H9 (cell line): ENCODE measurements at regions not wholly inside any gene's neighbourhood (a gene's known extent, or its start where the extent isn't known, plus 50 kb on each side); places are given as distances from the start of the nearest gene placed in this dataset.

Experiments used
- DNase-seq: peaks from one replicate; pipeline ENCODE4 v3.0.0-alpha.2; 2017
- H2AFZ ChIP-seq: one replicate; pipeline ENCODE4 v1.6.1; 2013; ENCODE audit warnings: mild to moderate bottlenecking, low read length, control low read depth, moderate library complexity
- H2AK5ac ChIP-seq: 2 replicates; pipeline ENCODE4 v1.6.1; 2013; ENCODE audit warnings: low read length, control low read depth, mixed read lengths; ENCODE audit not compliant: insufficient read length
- H2BK120ac ChIP-seq: one replicate; pipeline ENCODE4 v1.6.1; 2013; ENCODE audit warnings: low read depth, mild to moderate bottlenecking, low read length, control low read depth, inconsistent platforms; ENCODE audit not compliant: poor library complexity, severe bottlenecking
- H2BK12ac ChIP-seq: 2 replicates; pipeline ENCODE4 v1.6.1; 2013; ENCODE audit warnings: low read length, control low read depth, mixed read lengths, low read depth; ENCODE audit not compliant: insufficient read length
- H2BK15ac ChIP-seq: 2 replicates; pipeline ENCODE4 v1.6.1; 2013; ENCODE audit warnings: low read depth, low read length, control low read depth
- H2BK20ac ChIP-seq: one replicate; pipeline ENCODE4 v1.6.1; 2013; ENCODE audit warnings: low read depth, mild to moderate bottlenecking, low read length, control low read depth, inconsistent platforms; ENCODE audit not compliant: poor library complexity, severe bottlenecking
- H2BK5ac ChIP-seq: 2 replicates; pipeline ENCODE4 v1.6.1; 2013; ENCODE audit warnings: low read length, control low read depth, mixed read lengths; ENCODE audit not compliant: insufficient read length
- H3K14ac ChIP-seq: 2 replicates; pipeline ENCODE4 v1.6.1; 2013; ENCODE audit warnings: low read length, control low read depth; ENCODE audit not compliant: insufficient read depth
- H3K18ac ChIP-seq: 2 replicates; pipeline ENCODE4 v1.6.1; 2013; ENCODE audit warnings: low read depth, mild to moderate bottlenecking, mixed read lengths, low read length, control low read depth; ENCODE audit not compliant: insufficient read length
- H3K23ac ChIP-seq: 2 replicates; pipeline ENCODE4 v1.6.1; 2013; ENCODE audit warnings: low read length, control low read depth, mixed read lengths, low read depth; ENCODE audit not compliant: insufficient read length
- H3K23me2 ChIP-seq: 2 replicates; pipeline ENCODE4 v1.6.1; 2013; ENCODE audit warnings: low read depth, mild to moderate bottlenecking, mixed read lengths, low read length, control low read depth; ENCODE audit not compliant: insufficient read length, poor library complexity, severe bottlenecking
- H3K27ac ChIP-seq: 2 replicates; pipeline ENCODE4 v1.5.1; 2013; ENCODE audit warnings: low read length, control low read depth, mixed read lengths, low read depth; ENCODE audit not compliant: insufficient read length
- H3K27me3 ChIP-seq: 2 replicates; pipeline ENCODE4 v1.6.1; 2013; ENCODE audit warnings: low read length, control low read depth, inconsistent platforms; ENCODE audit not compliant: insufficient read depth
- H3K4ac ChIP-seq: 2 replicates; pipeline ENCODE4 v1.6.1; 2013; ENCODE audit warnings: low read depth, mild to moderate bottlenecking, control low read depth, inconsistent platforms, low read length, moderate library complexity
- H3K4me1 ChIP-seq: 2 replicates; pipeline ENCODE4 v1.6.1; 2013; ENCODE audit warnings: low read length, control low read depth, inconsistent platforms; ENCODE audit not compliant: insufficient read depth
- H3K4me2 ChIP-seq: 2 replicates; pipeline ENCODE4 v1.6.1; 2013; ENCODE audit warnings: low read length, control low read depth, mixed read lengths; ENCODE audit not compliant: insufficient read length, insufficient read depth
- H3K56ac ChIP-seq: 2 replicates; pipeline ENCODE4 v1.6.1; 2013; ENCODE audit warnings: low read depth, mild to moderate bottlenecking, mixed read lengths, low read length, control low read depth; ENCODE audit not compliant: insufficient read length
- H3K79me1 ChIP-seq: 2 replicates; pipeline ENCODE4 v1.6.1; 2013; ENCODE audit warnings: low read depth, mild to moderate bottlenecking, moderate library complexity, low read length, control low read depth, inconsistent platforms; ENCODE audit not compliant: insufficient read depth, poor library complexity, severe bottlenecking
- H3K79me2 ChIP-seq: 2 replicates; pipeline ENCODE4 v1.6.1; 2013; ENCODE audit warnings: low read length, control low read depth, inconsistent platforms; ENCODE audit not compliant: insufficient read depth
- H3K9ac ChIP-seq: 2 replicates; pipeline ENCODE4 v1.6.1; 2013; ENCODE audit warnings: low read length, control low read depth, mixed read lengths; ENCODE audit not compliant: insufficient read length; ENCODE audit errors: extremely low read depth
- H3K9me3 ChIP-seq: one replicate; pipeline ENCODE4 v1.6.1; 2013; ENCODE audit warnings: low read depth, low read length, inconsistent platforms; ENCODE audit not compliant: control insufficient read depth
- H3T11ph ChIP-seq: one replicate; pipeline ENCODE4 v1.6.1; 2013; ENCODE audit warnings: mild to moderate bottlenecking, low read length, control low read depth, inconsistent platforms
- H4K20me1 ChIP-seq: one replicate; pipeline ENCODE4 v1.6.1; 2013; ENCODE audit not compliant: control insufficient read depth, insufficient read length, insufficient read depth
- H4K5ac ChIP-seq: 2 replicates; pipeline ENCODE4 v1.6.1; 2013; ENCODE audit warnings: low read depth, mild to moderate bottlenecking, mixed read lengths, low read length, control low read depth; ENCODE audit not compliant: insufficient read length
- H4K8ac ChIP-seq: replicated peaks from 2 replicates; pipeline ENCODE4 v1.6.1; 2013; ENCODE audit warnings: low read length, control low read depth, mixed read lengths, low read depth; ENCODE audit not compliant: insufficient read length
- H4K91ac ChIP-seq: 2 replicates; pipeline ENCODE4 v1.6.1; 2013; ENCODE audit warnings: low read depth, mild to moderate bottlenecking, moderate library complexity, mixed read lengths, low read length, control low read depth; ENCODE audit not compliant: insufficient read length
- H3K27ac Mint-ChIP-seq, 3 experiments: 2 replicates in 2 of 3; 3 replicates in 1 of 3; pipeline ENCODE4 v1.8.0; 2020 to 2021; ENCODE audit warnings: mixed read lengths in 3 of 3, mild to moderate bottlenecking in 1 of 3, moderate library complexity in 1 of 3
- H3K27me3 Mint-ChIP-seq: 2 replicates; pipeline ENCODE4 v1.8.0; 2021; ENCODE audit warnings: low read depth, mild to moderate bottlenecking, moderate library complexity, mixed read lengths
- H3K36me3 Mint-ChIP-seq, 3 experiments: 2 replicates in 2 of 3; 3 replicates in 1 of 3; pipeline ENCODE4 v1.8.0; 2020 to 2021; ENCODE audit warnings: low read depth in 3 of 3, mixed read lengths in 3 of 3; ENCODE audit not compliant: insufficient read depth in 1 of 3
- H3K4me1 Mint-ChIP-seq, 2 experiments: 2 replicates each; pipeline ENCODE4 v1.8.0; 2020; ENCODE audit warnings: mixed read lengths in 2 of 2
- H3K4me3 Mint-ChIP-seq, 2 experiments: 2 replicates in 1 of 2; 3 replicates in 1 of 2; pipeline ENCODE4 v1.8.0; 2020 to 2021; ENCODE audit warnings: mild to moderate bottlenecking in 2 of 2, mixed read lengths in 2 of 2, moderate library complexity in 1 of 2
- H3K9me3 Mint-ChIP-seq, 2 experiments: 2 replicates in 1 of 2; 3 replicates in 1 of 2; pipeline ENCODE4 v1.8.0; 2020; ENCODE audit warnings: mild to moderate bottlenecking in 2 of 2, mixed read lengths in 2 of 2, moderate library complexity in 1 of 2
- CTCF ChIP-seq: fragments of 200-600 bp; sonication (generic); conservative IDR thresholded peaks from 3 replicates; pipeline ENCODE4 v1.8.0; 2021; ENCODE audit warnings: antibody characterized with exemption, mild to moderate bottlenecking
- WGBS: extraction: QIAGEN DNeasy Blood & Tissue Kit; methylation state at CpG from one replicate; pipeline ENCODE4 v1.1.7; 2013; ENCODE audit warnings: missing lambda C conversion rate, low lambda C conversion rate, mixed read lengths; ENCODE audit not compliant: insufficient read length; ENCODE audit errors: extremely low coverage; 5-methylcytosine and 5-hydroxymethylcytosine counted together

GRCh38 chr17:14547556-14547955 lies 246.7 kb downstream of the HS3ST3B1 start:
- H3K9me3 Mint-ChIP-seq: peaks cover 5 to 6% of the 10 kb centered on the region in 2 experiments; a peak in 4 of 5 replicates
- no peaks in the 10 kb centered on the region for H3K23me2 ChIP-seq
- H3T11ph ChIP-seq: no peak overlapping the region
- no peak overlapping the region for H4K91ac ChIP-seq
- H3K4me3 Mint-ChIP-seq: no peak overlapping the region
- no peak overlapping the region for H2BK15ac ChIP-seq
- no peak overlapping the region for H3K4me2 ChIP-seq
- no peak overlapping the region for H4K8ac ChIP-seq
- no peak overlapping the region for H2AK5ac ChIP-seq
- H3K27ac Mint-ChIP-seq: no peak overlapping the region
- H4K20me1 ChIP-seq: no peaks in the 10 kb centered on the region
- no peak overlapping the region for H2AFZ ChIP-seq
- H3K4ac ChIP-seq: no peak overlapping the region
- H3K27ac ChIP-seq: no peak overlapping the region
- H3K79me2 ChIP-seq: no peaks in the 10 kb centered on the region
- DNase-seq: no peak
- H3K18ac ChIP-seq: no peak overlapping the region
- no peak overlapping the region for H3K56ac ChIP-seq
- peaks cover 10 to 18% of the 10 kb centered on the region in 2 experiments for H3K4me1 Mint-ChIP-seq
- TF ChIP-seq CTCF: no peak
- H2BK120ac ChIP-seq: no peak overlapping the region
- no peak overlapping the region for H3K9ac ChIP-seq
- no peaks in the 10 kb centered on the region for H3K4me1 ChIP-seq
- H4K5ac ChIP-seq: no peak overlapping the region
- H3K79me1 ChIP-seq: no peaks in the 10 kb centered on the region
- H3K27me3 ChIP-seq: no peaks in the 10 kb centered on the region
- no peak overlapping the region for H3K14ac ChIP-seq
- H2BK20ac ChIP-seq: no peak overlapping the region
- no CpG with 5 or more reads among the region's 2 CpGs for whole genome bisulfite sequencing
- H2BK5ac ChIP-seq: no peak overlapping the region
- peaks cover 0 to 8% (median 2%) of the 10 kb centered on the region in 3 experiments; a peak in 3 of 7 replicates for H3K36me3 Mint-ChIP-seq
- no peaks in the 10 kb centered on the region for H3K27me3 Mint-ChIP-seq
- no peak overlapping the region for H3K23ac ChIP-seq
- no peak overlapping the region for H2BK12ac ChIP-seq
- no peaks in the 10 kb centered on the region for H3K9me3 ChIP-seq
